ENCODE measurements at regions not wholly inside any gene's neighbourhood (a gene's known extent, or its start where the extent isn't known, plus 50 kb on each side); places are given as distances from the start of the nearest gene placed in this dataset.

GRCh38 chr3:146838221-146838620 is 233.1 kb upstream of the PLSCR5 start:
- no peak for DNase-seq (ENCODE audit: low read depth)

GRCh38 chr3:146834917-146835316 is 229.8 kb upstream of the PLSCR5 start:
- DNase-seq (ENCODE audit: low read depth) = peak; percentile 80

GRCh38 chr3:146832857-146833458 is 227.8 kb upstream of the PLSCR5 start:
- no peak for DNase-seq (ENCODE audit: low read depth)

DNA sequence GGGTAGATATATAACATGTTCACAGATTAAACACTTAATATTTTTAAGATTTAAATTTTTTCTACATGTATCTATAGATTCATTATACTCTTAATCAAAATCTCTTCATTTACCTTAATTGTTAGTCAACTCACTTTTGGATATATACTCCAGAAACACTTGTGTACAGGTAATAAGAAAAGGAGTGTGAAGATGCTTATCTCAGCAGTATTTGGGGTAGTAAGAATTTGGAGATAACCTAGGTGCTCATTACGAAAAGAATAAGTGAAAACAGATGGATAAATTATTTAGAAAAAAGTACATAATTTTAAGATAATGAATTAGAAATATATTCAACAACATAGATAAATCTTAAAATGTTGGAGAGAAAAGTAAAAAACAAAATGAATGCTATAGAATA is 226.5 kb upstream of the PLSCR5 start:
- no peak for DNase-seq (ENCODE audit: low read depth)

DNA sequence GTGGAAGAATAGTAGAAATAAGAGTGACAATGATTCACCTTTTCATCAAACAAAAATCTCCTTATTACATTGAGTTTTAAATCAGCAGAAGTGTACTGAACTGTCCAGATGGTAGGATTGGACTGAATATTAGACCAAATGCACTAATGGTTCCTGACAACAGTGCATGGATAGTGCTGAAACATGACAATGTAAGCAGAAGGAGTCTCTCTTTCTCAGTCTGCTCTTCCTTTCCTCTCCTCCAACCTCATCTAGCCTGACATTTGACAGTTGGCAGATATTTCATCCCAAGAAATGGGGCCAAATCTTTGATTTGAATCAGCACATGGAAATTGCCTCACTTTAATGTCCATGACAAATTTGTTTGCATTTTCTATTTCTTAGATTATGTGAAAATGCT is 225.1 kb upstream of the PLSCR5 start:
- DNase-seq (ENCODE audit: low read depth) = no peak

DNA sequence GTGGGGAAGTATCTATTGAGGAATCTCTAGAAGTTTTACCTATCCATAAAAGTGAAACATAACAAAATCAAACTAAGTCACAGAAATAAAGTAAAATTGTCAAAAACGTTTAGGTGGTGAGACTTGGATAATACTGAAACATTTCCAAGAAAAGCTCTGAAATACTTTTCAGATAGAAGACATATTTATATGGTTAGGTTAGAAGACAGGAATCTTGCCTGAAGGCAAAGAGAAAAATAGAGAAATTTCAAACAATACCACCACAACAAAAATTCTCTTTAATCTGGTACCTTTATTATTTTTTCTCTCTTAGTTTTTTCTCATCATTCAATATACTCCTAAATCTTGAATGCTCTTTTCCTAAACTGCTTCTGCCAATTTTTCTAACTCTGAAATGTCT is 222.7 kb upstream of the PLSCR5 start:
- DNase-seq (ENCODE audit: low read depth) = no peak

GRCh38 chr3:146823622-146824021 is 218.5 kb upstream of the PLSCR5 start:
- no peak for DNase-seq (ENCODE audit: low read depth)

GRCh38 chr3:146818866-146819265 is 213.7 kb upstream of the PLSCR5 start:
- DNase-seq (ENCODE audit: low read depth) = no peak

- DNase-seq (ENCODE audit: low read depth) = no peak
Observed at GRCh38 chr3:146818301-146818700, 213.2 kb upstream of the PLSCR5 start.

DNA sequence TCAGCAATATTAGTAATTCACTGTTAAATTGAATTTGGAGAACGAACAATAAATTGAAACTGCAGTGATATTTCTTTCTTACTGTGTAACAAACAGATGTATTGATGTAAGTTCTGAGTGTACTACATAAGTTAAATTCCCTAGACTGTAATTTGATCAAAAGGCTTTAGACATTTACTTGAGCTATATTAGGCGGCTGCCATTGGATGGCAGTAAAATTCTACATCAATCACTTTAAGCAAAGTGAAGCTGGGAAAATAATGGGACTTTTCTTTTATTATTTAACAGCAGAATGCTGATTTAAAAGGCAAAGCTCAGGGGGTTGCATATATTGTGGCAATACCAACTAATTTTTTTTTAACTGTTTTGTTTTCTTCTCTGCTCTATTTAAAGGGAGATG is 212.6 kb upstream of the PLSCR5 start:
- peak; percentile 51 for DNase-seq (ENCODE audit: low read depth)

DNA sequence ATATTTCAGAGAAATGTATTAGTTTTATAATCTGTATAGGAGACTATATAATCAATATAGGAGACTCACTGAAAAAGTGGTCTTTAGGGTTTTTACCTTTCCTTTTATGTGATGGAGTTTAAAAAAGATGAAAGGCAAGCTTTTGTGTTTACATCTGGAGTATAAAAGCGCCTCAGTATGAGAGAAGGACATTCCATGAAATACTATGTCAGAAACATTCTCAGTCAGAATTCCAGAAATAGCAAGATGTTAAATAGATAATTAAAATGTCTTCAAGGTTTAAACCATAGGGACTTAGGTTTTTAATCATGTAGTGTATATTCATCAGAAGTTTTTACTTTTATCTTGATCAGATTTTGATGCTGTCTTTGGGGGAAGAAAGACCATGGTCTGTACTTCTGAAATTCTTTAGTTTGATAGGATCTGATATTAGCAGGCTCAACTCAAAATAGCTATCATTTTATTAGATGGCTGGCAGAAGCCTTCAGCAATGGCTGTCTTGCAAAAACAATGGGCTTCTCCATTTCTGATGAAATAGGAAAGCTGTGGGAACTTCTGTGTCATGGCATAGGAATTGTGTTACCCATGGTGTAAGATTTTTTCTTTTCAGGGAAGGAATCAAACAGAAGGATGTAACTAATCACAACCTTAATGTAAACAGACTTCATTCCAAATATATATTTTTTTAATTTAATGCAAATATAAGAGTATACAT is 209.6 kb upstream of the PLSCR5 start:
- peak; percentile 48 for DNase-seq (ENCODE audit: low read depth)

GRCh38 chr3:146813496-146813895 is 208.3 kb upstream of the PLSCR5 start:
- DNase-seq (ENCODE audit: low read depth) = peak; percentile 21

GRCh38 chr3:146803745-146804144 is 198.6 kb upstream of the PLSCR5 start:
- peak; percentile 96 for DNase-seq (ENCODE audit: low read depth)

GRCh38 chr3:146801492-146801891 is 196.3 kb upstream of the PLSCR5 start:
- DNase-seq (ENCODE audit: low read depth) = no peak

GRCh38 chr3:146800484-146800883 is 195.3 kb upstream of the PLSCR5 start:
- DNase-seq (ENCODE audit: low read depth) = no peak

GRCh38 chr3:146796078-146796477 is 190.9 kb upstream of the PLSCR5 start:
- DNase-seq (ENCODE audit: low read depth) = no peak

DNA sequence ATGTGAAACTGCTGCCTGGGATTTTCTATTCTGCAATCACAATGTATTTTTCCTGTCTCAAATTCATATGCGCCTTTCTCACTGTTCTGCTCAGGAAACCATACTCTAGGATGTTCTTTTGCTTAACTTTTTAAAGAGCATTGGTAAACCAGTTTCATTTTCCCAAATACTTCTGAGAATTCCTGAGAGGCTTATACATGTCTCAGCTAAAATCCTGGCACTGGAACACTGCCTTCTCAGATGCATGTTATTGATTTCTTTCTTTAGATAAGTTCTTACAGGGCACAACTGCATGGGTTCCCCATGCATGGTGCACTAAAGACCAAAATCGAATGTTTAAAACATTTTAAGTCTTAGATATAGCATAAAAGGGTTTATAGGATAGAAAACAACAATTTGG is 178.3 kb upstream of the PLSCR5 start:
- DNase-seq (ENCODE audit: low read depth) = peak; percentile 29

- DNase-seq (ENCODE audit: low read depth) = peak; percentile 50
Observed at GRCh38 chr3:146781606-146782005, 176.5 kb upstream of the PLSCR5 start.

DNA sequence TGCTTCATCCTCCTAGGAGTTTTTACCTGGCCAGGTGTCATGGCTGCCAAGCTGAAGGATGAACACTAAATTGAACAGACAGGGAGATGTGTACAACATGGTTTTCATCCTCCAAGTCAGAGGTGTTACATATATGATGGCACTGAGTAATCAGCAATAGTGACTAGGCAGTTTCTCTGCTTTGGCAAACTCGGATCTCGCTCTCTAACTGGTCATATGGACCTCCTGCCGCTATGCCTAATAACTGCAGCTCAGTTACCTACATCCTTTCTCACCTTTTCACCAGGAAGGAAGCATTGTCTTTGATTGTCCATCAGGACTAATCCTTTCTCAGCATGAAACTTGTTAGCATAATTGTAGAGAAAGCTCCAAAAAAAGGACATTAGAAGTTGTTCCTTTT is 175.9 kb upstream of the PLSCR5 start:
- DNase-seq (ENCODE audit: low read depth) = peak; percentile 2

DNA sequence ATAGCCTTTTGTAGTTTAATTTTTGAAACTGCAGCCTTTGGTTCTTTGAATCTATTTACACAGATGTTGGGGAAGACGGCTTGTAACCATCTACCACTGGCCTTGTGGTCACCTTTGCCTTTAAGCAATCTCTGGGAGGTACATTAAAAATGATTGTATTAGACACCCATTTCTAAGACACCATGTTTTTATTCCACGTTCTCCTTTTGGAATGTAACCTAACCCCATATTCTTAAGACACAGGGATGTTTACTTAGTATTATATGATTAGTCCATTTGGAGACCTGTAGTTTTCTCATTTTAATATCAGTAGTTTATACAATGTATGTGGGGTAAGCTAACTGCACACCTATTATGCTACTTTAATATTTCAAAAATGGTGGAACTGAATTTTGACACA is 175.1 kb upstream of the PLSCR5 start:
- peak; percentile 41 for DNase-seq (ENCODE audit: low read depth)

- no peak for DNase-seq (ENCODE audit: low read depth)
Observed at GRCh38 chr3:146777941-146778340, 172.8 kb upstream of the PLSCR5 start.

- no peak for DNase-seq (ENCODE audit: low read depth)
Observed at GRCh38 chr3:146772211-146772743, 167.1 kb upstream of the PLSCR5 start.

- no peak for DNase-seq (ENCODE audit: low read depth)
Observed at GRCh38 chr3:146770881-146771280, 165.7 kb upstream of the PLSCR5 start.

DNA sequence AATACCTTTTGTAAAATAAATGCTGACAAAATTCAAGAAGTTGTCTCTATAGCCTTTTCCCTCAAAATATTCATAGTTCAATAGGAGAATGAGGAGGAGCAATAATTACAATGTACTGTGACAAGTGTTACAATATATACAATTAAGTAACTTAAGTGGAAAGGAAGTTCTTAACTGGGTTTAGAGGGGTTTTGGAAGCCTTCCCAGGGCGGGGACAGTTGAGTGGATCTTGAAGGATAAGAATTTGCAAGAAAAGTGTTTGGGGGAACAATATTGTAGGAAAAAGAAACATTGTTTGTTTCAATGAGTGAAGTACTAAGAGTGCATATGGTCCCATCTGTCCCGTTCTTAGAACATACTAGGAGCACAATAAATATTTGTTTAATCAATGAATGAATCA is 165.2 kb upstream of the PLSCR5 start:
- DNase-seq (ENCODE audit: low read depth) = no peak
